DMS153 treated with DMSO at 0.1 percent for 48 hours (cell line): ENCODE measurements at regions not wholly inside any gene's neighbourhood (a gene's known extent, or its start where the extent isn't known, plus 50 kb on each side); places are given as distances from the start of the nearest gene placed in this dataset.

Source experiments
- DNase-seq: peaks from one replicate; lab custom pipeline; 2025; ENCODE audit not compliant: unreplicated experiment; lab: John Stamatoyannopoulos, UW

DNA sequence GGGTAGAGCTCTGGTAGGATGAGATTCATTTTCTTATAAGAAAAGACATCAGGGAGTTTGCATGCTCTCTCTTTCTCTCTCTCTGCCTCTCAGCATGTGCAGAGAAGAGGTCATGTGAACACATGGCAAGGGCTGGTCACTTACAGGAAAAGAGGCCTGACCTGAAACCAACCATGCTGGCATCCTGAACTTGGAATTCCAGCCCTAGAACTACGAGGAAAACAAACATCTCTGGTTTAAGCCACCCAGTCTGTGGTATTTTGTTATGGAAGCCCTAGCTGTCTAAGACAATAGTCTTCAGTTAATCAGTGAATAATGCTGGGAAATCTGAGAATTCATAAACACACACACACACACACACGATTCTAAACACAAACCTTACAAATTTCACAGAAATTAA lies 1104.2 kb upstream of the LRRN3 start:
- no peak for DNase-seq

- no peak for DNase-seq
These were observed 1094.5 kb upstream of the LRRN3 start for GRCh38 chr7:109996411-109996810.

DNA sequence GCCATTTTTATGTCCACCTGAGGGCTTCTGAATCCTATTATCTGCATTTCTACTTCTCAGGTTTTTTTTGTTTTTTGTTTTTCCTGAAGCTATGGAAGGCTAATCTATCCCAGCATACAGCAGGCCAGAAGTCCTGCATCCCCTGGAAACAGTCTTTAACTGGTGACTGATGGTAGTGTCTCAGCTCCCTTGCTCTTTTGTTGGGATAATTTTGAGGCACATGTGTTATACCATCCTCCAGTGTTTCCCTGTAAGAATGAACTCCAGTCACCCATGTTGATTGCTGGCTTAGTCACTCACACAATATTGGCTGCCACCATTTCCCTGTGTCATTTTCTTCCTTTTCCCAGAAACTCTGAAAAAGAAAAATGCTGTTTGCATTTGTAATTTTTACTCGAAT lies 1094.0 kb upstream of the LRRN3 start:
- DNase-seq = no peak

DNA sequence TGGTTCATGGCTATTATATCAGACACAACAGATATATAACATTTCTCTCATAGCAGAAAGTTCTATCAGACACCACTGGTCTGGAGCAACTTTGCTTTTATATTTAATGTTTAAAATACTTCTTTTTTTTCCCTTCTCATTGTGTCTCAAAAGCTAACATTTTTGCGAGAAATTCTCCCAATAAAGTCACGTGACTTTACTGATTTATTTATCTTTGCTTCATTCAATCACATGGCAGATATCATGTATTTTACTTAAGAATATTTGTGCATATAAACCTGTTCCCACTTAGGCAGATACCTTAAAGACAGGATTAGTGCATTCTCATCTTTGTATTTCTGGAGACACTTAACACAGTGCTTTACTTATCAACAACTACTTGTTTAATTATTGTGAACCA lies 1093.1 kb upstream of the LRRN3 start:
- DNase-seq = no peak

GRCh38 chr7:110001254-110001938 lies 1089.5 kb upstream of the LRRN3 start:
- no peak for DNase-seq

- no peak for DNase-seq
These were observed 1087.1 kb upstream of the LRRN3 start for GRCh38 chr7:110003827-110004226.

- DNase-seq = no peak
These were observed 1083.4 kb upstream of the LRRN3 start for GRCh38 chr7:110007320-110008063.

GRCh38 chr7:110010359-110010758 lies 1080.6 kb upstream of the LRRN3 start:
- DNase-seq = no peak

DNA sequence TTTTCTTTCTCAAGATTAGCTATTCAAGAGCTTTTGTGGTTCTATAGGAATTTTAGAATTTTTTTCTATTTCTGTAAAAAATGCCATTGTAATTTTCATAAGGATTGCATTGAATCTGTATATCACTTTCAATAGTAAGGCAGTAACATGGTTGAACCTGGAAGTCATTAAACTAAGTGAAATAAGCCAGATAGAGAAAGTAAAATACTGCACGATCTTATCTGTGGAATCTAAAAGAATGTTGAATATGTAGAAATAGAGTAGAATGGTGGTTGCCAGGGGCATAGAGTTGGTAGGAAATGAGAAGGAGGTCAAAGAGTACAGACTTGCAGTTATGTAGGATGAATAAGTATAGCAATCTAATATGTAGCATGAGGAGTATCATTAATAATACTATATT lies 1073.5 kb upstream of the LRRN3 start:
- no peak for DNase-seq

DNA sequence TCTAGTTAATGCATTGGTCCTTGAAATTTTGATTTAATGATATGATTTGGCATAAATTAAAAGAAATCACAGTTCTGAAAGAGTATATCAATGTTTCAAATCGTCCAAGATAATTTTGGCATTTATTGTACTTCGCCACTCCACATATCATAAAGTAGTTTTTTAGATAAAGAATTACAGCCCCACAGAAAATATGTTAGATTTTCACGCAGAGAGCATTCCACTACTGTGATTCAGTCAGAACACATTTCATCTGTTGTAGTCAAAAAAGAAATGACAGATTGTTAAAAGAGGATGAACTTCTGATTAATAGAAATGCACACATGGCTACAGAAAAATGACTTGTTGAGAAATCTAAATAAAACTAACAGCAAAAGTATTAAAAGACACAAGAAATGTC lies 1063.5 kb upstream of the LRRN3 start:
- DNase-seq = no peak

- DNase-seq = no peak
These were observed 1047.4 kb upstream of the LRRN3 start for GRCh38 chr7:110043519-110043918.

- no peak for DNase-seq
These were observed 1040.1 kb upstream of the LRRN3 start for GRCh38 chr7:110050785-110051184.

GRCh38 chr7:110051372-110051771 lies 1039.6 kb upstream of the LRRN3 start:
- DNase-seq = no peak

DNA sequence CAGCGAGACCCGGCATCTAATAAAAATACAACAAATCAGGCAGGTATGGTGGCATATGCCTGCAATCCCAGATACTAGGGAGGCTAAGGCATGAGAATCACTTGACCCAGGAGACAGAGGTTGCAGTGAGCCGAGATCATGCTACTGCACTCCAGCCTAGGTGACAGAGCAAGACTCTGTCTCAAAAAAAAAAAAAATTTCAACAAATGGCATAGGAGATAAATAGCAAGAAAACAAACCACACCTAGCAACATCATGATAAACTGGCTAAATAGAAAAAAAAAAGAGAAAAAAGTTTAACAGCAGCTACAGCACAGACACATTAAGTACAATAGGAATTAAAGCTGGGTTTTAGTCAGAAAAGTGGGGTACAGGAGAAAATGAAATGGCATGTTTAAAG lies 1034.6 kb upstream of the LRRN3 start:
- no peak for DNase-seq

GRCh38 chr7:110058401-110058800 lies 1032.5 kb upstream of the LRRN3 start:
- DNase-seq = no peak

- no peak for DNase-seq
These were observed 1029.5 kb upstream of the LRRN3 start for GRCh38 chr7:110061387-110061786.

GRCh38 chr7:110065121-110065520 lies 1025.8 kb upstream of the LRRN3 start:
- DNase-seq = peak; percentile 95

DNA sequence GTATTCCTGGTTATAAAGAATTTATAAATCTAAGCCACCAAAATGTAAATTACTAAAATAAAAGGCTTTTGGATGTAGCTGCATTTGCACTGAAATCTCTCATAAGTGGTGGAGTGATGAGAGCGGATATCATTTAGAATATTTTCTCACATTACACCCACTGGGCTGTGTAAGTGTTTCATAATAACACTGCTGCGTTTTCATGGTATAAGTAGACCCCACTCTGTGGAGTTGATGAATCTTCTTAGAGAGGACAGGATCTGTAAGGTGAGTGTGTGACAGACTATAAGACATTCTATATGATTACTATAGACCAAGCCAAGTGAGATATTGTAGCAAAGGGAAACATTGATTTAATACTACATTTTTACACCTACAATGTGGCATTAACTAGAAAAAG lies 1024.1 kb upstream of the LRRN3 start:
- DNase-seq = no peak

GRCh38 chr7:110071192-110071591 lies 1019.7 kb upstream of the LRRN3 start:
- DNase-seq = no peak

GRCh38 chr7:110075450-110075849 lies 1015.5 kb upstream of the LRRN3 start:
- no peak for DNase-seq

GRCh38 chr7:110076194-110076593 lies 1014.7 kb upstream of the LRRN3 start:
- no peak for DNase-seq

GRCh38 chr7:110084181-110084807 lies 1006.6 kb upstream of the LRRN3 start:
- no peak for DNase-seq
